ENCODE measurements at regions not wholly inside any gene's neighbourhood (a gene's known extent, or its start where the extent isn't known, plus 50 kb on each side); places are given as distances from the start of the nearest gene placed in this dataset.
"Not testable (repeated sequence)": the region's sequence is repeated elsewhere in the genome, so short reads cannot be mapped to it uniquely, and the experiment has no call there.

GRCh38 chr2:21757805-21758430 lies 634.1 kb downstream of the TDRD15 start:
- in situ Hi-C loops (cut with HindIII; ENCODE audit: low sequenced_read_pairs), result no loop called here

- in situ Hi-C loops (cut with HindIII; ENCODE audit: low sequenced_read_pairs), result no loop called here
Measured at GRCh38 chr2:21759819-21760218, 636.1 kb downstream of the TDRD15 start.

DNA sequence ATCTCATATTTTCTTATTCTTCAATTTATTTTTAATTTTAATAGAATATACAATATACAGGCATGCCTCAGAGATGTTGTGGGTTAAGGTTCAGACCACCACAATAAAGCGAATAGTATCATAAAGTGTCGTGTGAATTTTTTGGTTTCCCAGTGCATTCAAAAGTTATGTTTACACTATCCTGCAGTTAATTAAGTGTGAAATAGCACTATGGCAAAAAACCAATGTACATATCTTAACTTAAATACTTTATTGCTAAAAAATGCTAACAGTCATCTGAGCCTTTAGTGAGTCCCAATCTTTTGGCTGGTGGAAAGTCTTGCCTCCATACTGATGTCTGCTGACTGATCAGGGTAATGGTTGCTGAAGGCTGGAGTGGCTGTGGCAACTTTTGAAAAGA lies 637.6 kb downstream of the TDRD15 start:
- in situ Hi-C loops (cut with HindIII; ENCODE audit: low sequenced_read_pairs), result no loop called here

DNA sequence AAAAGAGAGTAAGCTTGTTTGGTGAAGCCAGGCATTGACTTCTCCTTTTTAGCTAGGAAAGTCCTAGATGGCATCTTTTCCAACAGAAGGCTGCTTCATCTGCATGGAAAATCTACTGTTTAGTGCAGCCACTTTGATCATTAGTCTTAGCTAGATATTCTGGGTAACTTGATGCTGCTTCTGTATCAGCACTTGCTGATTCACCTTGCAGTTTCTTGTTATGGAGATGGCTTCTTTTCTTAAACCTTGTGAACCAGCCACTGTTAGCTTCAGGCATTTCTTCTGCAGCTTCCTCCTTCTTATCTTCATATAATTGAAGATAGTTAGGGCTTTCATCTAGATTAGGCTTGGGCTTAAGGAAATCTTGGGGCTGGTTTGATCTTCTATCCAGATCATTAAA lies 639.7 kb downstream of the TDRD15 start:
- in situ Hi-C loops (cut with HindIII; ENCODE audit: low sequenced_read_pairs), result no loop called here

- in situ Hi-C loops (cut with HindIII; ENCODE audit: low sequenced_read_pairs), result no loop called here
Measured at GRCh38 chr2:21770787-21771186, 647.0 kb downstream of the TDRD15 start.

GRCh38 chr2:21772624-21773023 lies 648.9 kb downstream of the TDRD15 start:
- in situ Hi-C loops (cut with HindIII; ENCODE audit: low sequenced_read_pairs), result no loop called here

DNA sequence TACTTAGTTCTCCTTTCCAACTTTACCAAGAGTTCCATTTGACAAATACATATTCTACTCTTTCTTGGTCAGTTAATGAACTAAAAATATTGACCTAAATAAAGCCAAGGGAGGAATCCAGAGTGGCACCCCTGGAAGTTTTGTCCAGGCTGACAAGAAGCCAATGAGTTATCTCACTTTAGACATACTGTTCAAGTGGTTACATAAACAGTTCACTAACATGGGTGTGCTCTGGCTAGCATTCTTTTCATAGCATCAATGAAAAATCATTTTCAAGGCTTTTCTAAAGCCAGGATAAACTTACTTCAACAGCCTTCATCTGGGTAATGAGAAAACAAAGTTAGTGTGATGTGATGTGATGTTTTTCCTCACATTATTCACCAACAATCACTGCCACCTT lies 649.4 kb downstream of the TDRD15 start:
- in situ Hi-C loops (cut with HindIII; ENCODE audit: low sequenced_read_pairs), result no loop called here

GRCh38 chr2:21774691-21775368 lies 651.1 kb downstream of the TDRD15 start:
- in situ Hi-C loops (cut with HindIII; ENCODE audit: low sequenced_read_pairs), result no loop called here

DNA sequence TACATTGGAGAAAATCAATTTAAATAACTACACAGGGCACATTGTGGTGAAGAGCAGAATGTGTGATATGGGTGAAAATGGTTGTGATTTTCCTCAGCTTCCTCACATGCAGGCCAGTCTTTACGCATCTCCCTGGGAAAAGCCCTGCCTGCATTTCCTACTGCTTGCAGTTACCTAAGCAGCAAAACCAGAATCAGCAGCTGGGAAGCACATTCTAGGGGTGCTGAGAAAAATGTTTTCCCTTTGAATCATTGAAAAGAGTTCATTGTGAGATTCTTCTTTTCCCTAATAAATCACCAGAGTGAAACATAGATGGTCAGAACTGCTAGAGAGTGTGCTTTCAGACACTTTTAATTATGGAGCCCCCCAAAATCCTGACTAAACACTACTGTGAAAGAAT lies 656.0 kb downstream of the TDRD15 start:
- in situ Hi-C loops (cut with HindIII; ENCODE audit: low sequenced_read_pairs), result no loop called here

- in situ Hi-C loops (cut with HindIII; ENCODE audit: low sequenced_read_pairs), result no loop called here
Measured at GRCh38 chr2:21781962-21782361, 658.2 kb downstream of the TDRD15 start.

GRCh38 chr2:21782866-21783265 lies 659.1 kb downstream of the TDRD15 start:
- in situ Hi-C loops (cut with HindIII; ENCODE audit: low sequenced_read_pairs), result no loop called here

DNA sequence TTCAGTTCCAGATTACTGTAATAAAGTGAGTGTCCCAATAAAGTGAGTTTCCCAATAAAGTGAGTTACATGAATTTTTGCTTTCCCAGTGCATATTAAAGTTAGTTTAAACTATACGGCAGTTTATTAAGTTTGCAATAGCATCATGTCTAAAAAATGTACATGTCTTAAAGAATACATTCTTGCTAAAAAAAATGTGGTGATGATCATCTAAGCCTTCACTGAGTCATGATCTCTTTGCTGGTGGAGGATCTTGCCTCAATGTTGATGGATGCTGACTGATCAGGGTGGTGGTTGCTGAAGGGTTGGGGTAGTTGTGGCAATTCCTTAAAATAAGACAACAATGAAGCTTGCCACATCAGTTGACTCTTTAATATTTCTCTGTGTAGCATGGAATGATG lies 664.2 kb downstream of the TDRD15 start:
- in situ Hi-C loops (cut with HindIII; ENCODE audit: low sequenced_read_pairs), result no loop called here

DNA sequence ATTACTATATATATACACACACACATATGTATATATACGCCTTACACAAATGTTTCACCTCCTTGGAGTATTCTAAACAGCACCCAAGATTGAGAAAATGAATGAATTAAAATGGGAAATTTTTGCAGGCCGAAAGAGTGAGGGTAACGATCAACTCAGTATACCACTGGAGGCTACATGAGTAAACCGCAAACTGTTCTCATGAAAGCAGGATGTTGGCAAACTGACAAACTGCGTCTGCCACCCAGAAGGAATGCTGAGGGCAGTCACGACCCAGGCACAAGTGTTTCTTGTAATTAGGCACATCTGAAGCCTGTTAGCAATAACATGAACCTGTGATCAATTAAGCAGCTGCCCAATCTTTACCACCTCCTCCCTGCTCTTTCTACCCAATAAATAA lies 666.5 kb downstream of the TDRD15 start:
- in situ Hi-C loops (cut with HindIII; ENCODE audit: low sequenced_read_pairs), result not testable (repeated sequence)

GRCh38 chr2:21792571-21792970 lies 668.8 kb downstream of the TDRD15 start:
- in situ Hi-C loops (cut with HindIII; ENCODE audit: low sequenced_read_pairs), result no loop called here

- in situ Hi-C loops (cut with HindIII; ENCODE audit: low sequenced_read_pairs), result no loop called here
Measured at GRCh38 chr2:21793461-21793860, 669.7 kb downstream of the TDRD15 start.

DNA sequence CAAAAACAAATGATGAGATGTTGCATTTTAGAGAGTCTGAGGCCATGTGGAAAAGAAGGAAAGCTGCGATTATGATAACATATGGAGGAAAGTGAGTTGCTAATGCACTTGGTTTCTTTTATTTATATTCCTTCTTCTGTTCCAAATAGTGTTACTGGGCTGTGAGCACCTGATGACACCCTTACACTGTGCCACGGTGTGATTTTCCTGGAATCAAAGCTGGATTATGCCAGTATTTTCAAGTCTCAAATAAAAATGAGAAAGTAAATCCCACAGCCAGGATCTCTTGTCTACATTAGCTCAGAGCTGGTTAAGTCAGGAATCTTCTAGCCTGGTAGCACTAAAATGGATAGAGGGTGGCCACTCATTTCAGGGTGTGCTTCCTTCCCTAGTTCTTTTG lies 670.8 kb downstream of the TDRD15 start:
- in situ Hi-C loops (cut with HindIII; ENCODE audit: low sequenced_read_pairs), result no loop called here

- in situ Hi-C loops (cut with HindIII; ENCODE audit: low sequenced_read_pairs), result no loop called here
Measured at GRCh38 chr2:21800356-21800755, 676.6 kb downstream of the TDRD15 start.

DNA sequence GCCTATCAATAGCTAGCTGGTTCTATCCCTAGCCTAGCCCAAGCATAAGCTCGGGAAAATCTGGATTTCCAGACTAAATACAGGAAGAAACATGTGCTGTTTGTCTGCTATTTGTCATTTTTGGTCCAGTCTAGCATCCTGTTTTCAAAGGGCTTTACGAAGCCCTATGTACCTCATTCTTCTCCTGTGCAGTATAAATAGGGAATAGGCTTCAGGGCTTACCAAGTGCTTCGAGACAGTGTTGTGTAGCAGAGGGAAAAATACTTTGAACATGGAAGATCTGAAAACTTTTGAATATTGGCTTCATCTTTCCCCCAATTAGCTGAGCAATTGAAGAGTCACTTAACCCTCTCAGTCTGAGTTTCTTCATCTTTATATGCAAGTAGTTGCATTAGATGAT lies 679.8 kb downstream of the TDRD15 start:
- in situ Hi-C loops (cut with HindIII; ENCODE audit: low sequenced_read_pairs), result no loop called here

DNA sequence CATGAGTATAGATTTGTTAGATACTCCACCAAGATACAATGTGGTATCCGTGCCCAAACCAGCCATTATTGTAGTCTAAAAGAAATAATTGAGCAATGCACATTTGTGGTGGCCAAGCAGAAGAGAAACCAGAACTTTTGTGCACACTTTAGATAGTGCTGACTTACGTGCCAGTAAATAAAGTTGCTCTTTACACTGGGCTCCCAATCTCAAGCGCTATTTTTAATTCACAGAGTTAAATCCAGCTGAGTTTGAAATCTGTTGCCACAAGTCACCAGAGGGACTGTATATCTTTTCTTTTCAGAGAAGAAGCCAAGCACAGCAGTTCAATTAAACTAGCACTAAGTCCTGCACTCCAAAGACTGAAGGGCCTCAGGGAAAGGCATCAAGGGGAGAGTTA lies 680.4 kb downstream of the TDRD15 start:
- in situ Hi-C loops (cut with HindIII; ENCODE audit: low sequenced_read_pairs), result no loop called here

DNA sequence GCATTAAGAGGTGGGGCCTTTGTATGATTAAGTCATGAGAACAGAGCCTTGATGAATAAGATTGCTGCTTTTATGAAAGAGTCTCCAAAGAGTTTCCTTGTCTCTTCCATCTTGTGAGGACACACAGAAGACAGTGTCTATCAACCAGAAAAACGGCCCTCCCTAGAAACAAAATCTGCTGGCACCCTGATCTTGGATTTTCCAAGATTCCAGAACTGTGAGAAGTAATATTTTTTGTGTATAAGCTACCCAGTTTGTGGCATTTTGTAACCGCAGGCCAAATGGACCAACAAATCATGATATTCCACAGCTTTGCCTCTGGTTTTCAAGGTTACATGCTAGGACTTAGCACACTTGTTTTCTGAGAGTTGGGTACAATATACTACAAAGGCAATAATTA lies 687.8 kb downstream of the TDRD15 start:
- in situ Hi-C loops (cut with HindIII; ENCODE audit: low sequenced_read_pairs), result no loop called here

- in situ Hi-C loops (cut with HindIII; ENCODE audit: low sequenced_read_pairs), result no loop called here
Measured at GRCh38 chr2:21812766-21813165, 689.0 kb downstream of the TDRD15 start.

DNA sequence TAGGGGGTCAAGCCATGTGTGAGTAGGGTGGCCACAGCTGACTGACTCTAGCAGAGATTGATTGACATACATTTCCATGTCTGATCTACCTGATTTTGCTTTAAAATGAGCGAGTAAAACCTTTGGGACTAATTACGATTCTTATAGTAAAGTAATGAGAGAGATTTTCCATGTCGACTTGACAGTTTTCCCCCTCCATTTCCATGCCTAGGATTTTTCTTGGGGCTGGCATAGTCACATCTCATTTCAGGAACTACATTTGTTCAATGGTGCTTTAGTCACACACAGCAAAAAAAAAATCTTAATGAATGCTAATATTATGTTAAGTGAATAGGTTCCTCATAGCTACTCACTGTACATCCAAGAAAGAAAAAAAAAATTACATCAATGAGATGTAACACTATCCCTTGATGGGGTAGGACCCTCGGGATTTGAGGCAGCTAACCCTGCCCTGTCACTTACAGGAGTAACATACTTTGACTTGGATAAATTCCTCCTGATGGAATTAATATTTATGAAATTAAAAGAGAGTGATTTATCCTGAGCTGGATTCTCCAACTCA lies 690.9 kb downstream of the TDRD15 start:
- in situ Hi-C loops (cut with HindIII; ENCODE audit: low sequenced_read_pairs), result no loop called here

Data from endothelial cell of hepatic sinusoid (primary cell).